HEK293T (cell line): ENCODE measurements at regions not wholly inside any gene's neighbourhood (a gene's known extent, or its start where the extent isn't known, plus 50 kb on each side); places are given as distances from the start of the nearest gene placed in this dataset.
"Not testable (repeated sequence)": the region's sequence is repeated elsewhere in the genome, so short reads cannot be mapped to it uniquely, and the experiment has no call there.

ENCODE experiments used
- CTCF ChIA-PET: fragments of 350-600 bp; formaldehyde crosslinking; extraction: SDS; loops from one replicate; lab custom pipeline; 2021; ENCODE audit warnings: antibody characterized with exemption, inconsistent platforms; lab: Yijun Ruan, JAX
- POLR2A ChIA-PET: fragments of 350-600 bp; formaldehyde crosslinking; extraction: SDS; loops from one replicate; lab custom pipeline; 2020; ENCODE audit warnings: antibody characterized with exemption, inconsistent platforms; lab: Yijun Ruan, JAX
- DNase-seq: peaks from one replicate; pipeline ENCODE4 v3.0.0; 2012; ENCODE audit warnings: mixed read lengths; ENCODE audit errors: extremely low spot score
- ARNT ChIP-seq: fragments of 450-650 bp; IDR thresholded peaks from 2 replicates; pipeline ENCODE4 v1.6.1; 2017; ENCODE audit warnings: mild to moderate bottlenecking
- BHLHE40 ChIP-seq: fragments of 450-650 bp; IDR thresholded peaks from 2 replicates; pipeline ENCODE4 v1.6.1; 2016; ENCODE audit warnings: mild to moderate bottlenecking, moderate library complexity, borderline replicate concordance
- CTBP1 ChIP-seq: fragments of 450-650 bp; IDR thresholded peaks from 2 replicates; pipeline ENCODE4 v1.6.1; 2016; ENCODE audit warnings: borderline replicate concordance
- ELF4 ChIP-seq: fragments of 450-650 bp; IDR thresholded peaks from 2 replicates; pipeline ENCODE4 v1.6.1; 2017; ENCODE audit warnings: antibody characterized with exemption
- FOXA1 ChIP-seq: fragments of 450-650 bp; IDR thresholded peaks from 2 replicates; pipeline ENCODE4 v1.6.1; 2016; ENCODE audit warnings: mild to moderate bottlenecking
- FOXK2 ChIP-seq: fragments of 450-650 bp; IDR thresholded peaks from 2 replicates; pipeline ENCODE4 v1.6.1; 2016; ENCODE audit warnings: mild to moderate bottlenecking
- FOXM1 ChIP-seq: fragments of 450-650 bp; IDR thresholded peaks from 2 replicates; pipeline ENCODE4 v1.6.1; 2017; ENCODE audit warnings: mild to moderate bottlenecking, borderline replicate concordance
- HDGF ChIP-seq: fragments of 450-650 bp; IDR thresholded peaks from 2 replicates; pipeline ENCODE4 v1.6.1; 2017; ENCODE audit warnings: antibody characterized with exemption, borderline replicate concordance
- L3MBTL2 ChIP-seq: fragments of 450-650 bp; conservative IDR thresholded peaks from 2 replicates; pipeline ENCODE4 v1.6.1; 2016; ENCODE audit warnings: mild to moderate bottlenecking
- LEF1 ChIP-seq: fragments of 450-650 bp; IDR thresholded peaks from 2 replicates; pipeline ENCODE4 v1.6.1; 2017; ENCODE audit warnings: mild to moderate bottlenecking, borderline replicate concordance
- NFRKB ChIP-seq: fragments of 450-650 bp; IDR thresholded peaks from 2 replicates; pipeline ENCODE4 v1.6.1; 2016; ENCODE audit warnings: mild to moderate bottlenecking, moderate library complexity
- PKNOX1 ChIP-seq: fragments of 450-650 bp; IDR thresholded peaks from 2 replicates; pipeline ENCODE4 v1.6.1; 2016
- SP1 ChIP-seq: fragments of 450-650 bp; IDR thresholded peaks from 2 replicates; pipeline ENCODE4 v1.6.1; 2017
- SUZ12 ChIP-seq: fragments of 450-650 bp; IDR thresholded peaks from 2 replicates; pipeline ENCODE4 v1.6.1; 2016; ENCODE audit warnings: mild to moderate bottlenecking
- TARDBP ChIP-seq: fragments of 450-650 bp; IDR thresholded peaks from 2 replicates; pipeline ENCODE4 v1.6.1; 2016
- ZNF384 ChIP-seq: fragments of 450-650 bp; IDR thresholded peaks from 2 replicates; pipeline ENCODE4 v1.6.1; 2016

- ChIA-PET CTCF (interaction anchor here (1.0 kb wide), 1 partner anchor 17 kb away, joined by 4 read pairs; no protein-coding TSS in a partner anchor), POLR2A (interaction anchor here (0.6 to 1.2 kb wide), 2 partner anchors 14 to 126 kb away, joined by 3 to 5 read pairs; no protein-coding TSS in a partner anchor)
- TF ChIP-seq ZNF384 (no peak), L3MBTL2 (no peak), SUZ12 (no peak), ARNT (no peak), FOXK2 (no peak), TARDBP (no peak), CTBP1 (no peak), FOXA1 (no peak), SP1 (no peak), PKNOX1 (no peak), FOXM1 (no peak), NFRKB (no peak), HDGF (no peak), BHLHE40 (no peak), LEF1 (no peak)
- DNase-seq: no peak
Measured at GRCh38 chr4:26192899-26193869, 127.6 kb upstream of the RBPJ start.

- no peak for DNase-seq
- ChIA-PET CTCF (no interaction called here), POLR2A (no interaction called here)
- TF ChIP-seq NFRKB (no peak), SP1 (no peak), PKNOX1 (no peak), FOXK2 (no peak), ZNF384 (no peak), FOXM1 (no peak), TARDBP (no peak), HDGF (no peak), ARNT (no peak), SUZ12 (no peak), CTBP1 (no peak), L3MBTL2 (no peak), FOXA1 (no peak), LEF1 (no peak), ELF4 (no peak), BHLHE40 (no peak)
Measured at GRCh38 chr4:26194764-26195163, 126.0 kb upstream of the RBPJ start.

GRCh38 chr4:26196567-26196966 lies 124.2 kb upstream of the RBPJ start:
- ChIA-PET POLR2A (no interaction called here), CTCF (no interaction called here)
- no peak for DNase-seq
- no peak for TF ChIP-seq L3MBTL2
- no peak for TF ChIP-seq FOXM1
- no peak for TF ChIP-seq NFRKB
- TF ChIP-seq PKNOX1: no peak
- TF ChIP-seq FOXK2: no peak
- no peak for TF ChIP-seq TARDBP
- no peak for TF ChIP-seq HDGF
- no peak for TF ChIP-seq FOXA1
- no peak for TF ChIP-seq ARNT
- TF ChIP-seq LEF1: no peak

GRCh38 chr4:26197018-26197779 lies 123.6 kb upstream of the RBPJ start:
- DNase-seq: no peak
- POLR2A ChIA-PET: no interaction called here
- CTCF ChIA-PET: no interaction called here
- TF ChIP-seq TARDBP (no peak), CTBP1 (no peak), NFRKB (no peak), FOXM1 (no peak), ZNF384 (no peak), L3MBTL2 (no peak), FOXK2 (no peak), SUZ12 (no peak), BHLHE40 (no peak), ELF4 (no peak), HDGF (no peak)

GRCh38 chr4:26198931-26199330 lies 121.9 kb upstream of the RBPJ start:
- POLR2A ChIA-PET, DNase-seq, CTCF ChIA-PET: not testable (repeated sequence)

GRCh38 chr4:26199596-26199995 lies 121.2 kb upstream of the RBPJ start:
- no peak for TF ChIP-seq FOXK2
- TF ChIP-seq HDGF: no peak
- TF ChIP-seq ZNF384: no peak
- TF ChIP-seq SUZ12: no peak
- TF ChIP-seq PKNOX1: no peak
- no peak for TF ChIP-seq FOXM1
- no peak for TF ChIP-seq TARDBP
- no peak for TF ChIP-seq BHLHE40
- no peak for TF ChIP-seq SP1
- TF ChIP-seq NFRKB: no peak
- no peak for TF ChIP-seq ARNT
- no peak for TF ChIP-seq CTBP1
- TF ChIP-seq LEF1: no peak
- no peak for TF ChIP-seq ELF4
- TF ChIP-seq FOXA1: no peak
- no peak for TF ChIP-seq L3MBTL2
- CTCF ChIA-PET: no interaction called here
- POLR2A ChIA-PET: no interaction called here
- no peak for DNase-seq
